Epithelial cell of proximal tubule (primary cell): ENCODE measurements at regions not wholly inside any gene's neighbourhood (a gene's known extent, or its start where the extent isn't known, plus 50 kb on each side); places are given as distances from the start of the nearest gene placed in this dataset.

ENCODE experiments used
- DNase-seq: peaks from one replicate; pipeline ENCODE4 v3.0.0-alpha.2; 2011; ENCODE audit warnings: low read depth
- H3K4me3 ChIP-seq: 2 replicates; pipeline ENCODE4 v1.5.1; 2011; ENCODE audit warnings: low read depth, mild to moderate bottlenecking, low read length
- TF ChIP-seq, protein P1 (sequence below): conservative IDR thresholded peaks from 2 replicates; pipeline ENCODE4 v1.5.1; 2012; ENCODE audit warnings: low read depth, mild to moderate bottlenecking, low read length

DNA sequence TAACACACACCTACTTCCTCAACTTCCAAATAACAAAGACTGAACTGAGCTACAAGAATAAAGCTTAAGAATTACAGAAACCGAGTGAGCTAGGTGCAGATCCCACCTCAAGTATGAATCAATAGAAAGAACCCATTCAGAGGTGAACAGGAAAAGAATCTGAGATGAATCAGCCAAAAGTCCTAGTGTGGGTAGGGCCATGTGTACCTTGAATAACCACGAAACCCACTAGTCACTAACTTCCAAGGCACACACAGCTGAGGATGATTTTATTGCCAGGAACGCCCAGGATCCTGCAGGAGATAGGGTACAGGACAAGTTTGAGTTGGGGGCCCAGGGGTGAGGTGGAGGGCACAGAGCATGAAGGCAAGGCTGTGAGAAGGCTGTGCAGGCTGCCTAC, 99.7 kb upstream of the REG3A start:
- no peak for DNase-seq
- no peak overlapping the region for H3K4me3 ChIP-seq
- TF ChIP-seq, protein P1, sequence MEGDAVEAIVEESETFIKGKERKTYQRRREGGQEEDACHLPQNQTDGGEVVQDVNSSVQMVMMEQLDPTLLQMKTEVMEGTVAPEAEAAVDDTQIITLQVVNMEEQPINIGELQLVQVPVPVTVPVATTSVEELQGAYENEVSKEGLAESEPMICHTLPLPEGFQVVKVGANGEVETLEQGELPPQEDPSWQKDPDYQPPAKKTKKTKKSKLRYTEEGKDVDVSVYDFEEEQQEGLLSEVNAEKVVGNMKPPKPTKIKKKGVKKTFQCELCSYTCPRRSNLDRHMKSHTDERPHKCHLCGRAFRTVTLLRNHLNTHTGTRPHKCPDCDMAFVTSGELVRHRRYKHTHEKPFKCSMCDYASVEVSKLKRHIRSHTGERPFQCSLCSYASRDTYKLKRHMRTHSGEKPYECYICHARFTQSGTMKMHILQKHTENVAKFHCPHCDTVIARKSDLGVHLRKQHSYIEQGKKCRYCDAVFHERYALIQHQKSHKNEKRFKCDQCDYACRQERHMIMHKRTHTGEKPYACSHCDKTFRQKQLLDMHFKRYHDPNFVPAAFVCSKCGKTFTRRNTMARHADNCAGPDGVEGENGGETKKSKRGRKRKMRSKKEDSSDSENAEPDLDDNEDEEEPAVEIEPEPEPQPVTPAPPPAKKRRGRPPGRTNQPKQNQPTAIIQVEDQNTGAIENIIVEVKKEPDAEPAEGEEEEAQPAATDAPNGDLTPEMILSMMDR, result no peak

- TF ChIP-seq, protein P1, result no peak
- DNase-seq, result no peak
- H3K4me3 ChIP-seq, result no peak overlapping the region
These were observed 93.8 kb upstream of the REG3A start for GRCh38 chr2:79253243-79253774.

DNA sequence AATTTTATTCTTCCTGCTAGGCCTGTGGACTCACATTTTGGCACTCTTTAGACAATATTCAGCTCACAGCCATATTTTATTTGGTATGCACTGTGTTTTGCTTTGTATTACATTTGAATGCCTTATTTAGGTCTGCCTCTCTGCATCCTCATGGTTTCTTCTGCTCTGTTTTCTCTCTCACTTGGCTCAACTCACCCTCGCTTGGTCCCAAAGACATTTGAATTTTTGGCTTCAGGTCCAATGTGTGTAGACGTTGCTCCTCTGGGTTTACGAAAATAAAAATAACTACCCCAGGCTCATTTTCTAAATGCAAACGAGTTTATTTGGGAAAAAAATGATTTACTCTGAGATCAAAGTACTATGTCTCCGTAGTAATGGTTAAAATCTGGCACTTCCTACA, 91.1 kb upstream of the REG3A start:
- TF ChIP-seq, protein P1, result no peak
- no peak overlapping the region for H3K4me3 ChIP-seq
- DNase-seq, result no peak

DNA sequence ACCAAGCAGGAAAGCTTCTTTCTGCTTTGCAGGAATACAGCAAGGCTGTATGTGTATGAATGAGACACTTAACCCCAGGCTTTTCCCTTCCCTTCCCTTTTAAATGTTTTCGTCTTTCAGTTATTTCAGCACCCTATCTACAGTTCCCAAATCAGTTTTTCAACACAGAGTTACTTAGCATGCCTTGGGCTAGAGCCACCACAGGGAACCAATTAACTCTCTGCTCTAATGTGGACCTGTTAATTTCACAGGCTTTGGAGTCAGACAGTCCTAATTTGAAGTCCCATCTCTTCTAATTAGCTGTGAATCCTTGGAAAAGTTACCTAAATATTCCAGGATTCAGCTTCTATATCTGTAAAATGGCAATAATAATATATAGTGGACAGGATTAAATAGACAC, 89.2 kb upstream of the REG3A start:
- H3K4me3 ChIP-seq, result no peak overlapping the region
- TF ChIP-seq, protein P1, result no peak
- DNase-seq, result no peak

DNA sequence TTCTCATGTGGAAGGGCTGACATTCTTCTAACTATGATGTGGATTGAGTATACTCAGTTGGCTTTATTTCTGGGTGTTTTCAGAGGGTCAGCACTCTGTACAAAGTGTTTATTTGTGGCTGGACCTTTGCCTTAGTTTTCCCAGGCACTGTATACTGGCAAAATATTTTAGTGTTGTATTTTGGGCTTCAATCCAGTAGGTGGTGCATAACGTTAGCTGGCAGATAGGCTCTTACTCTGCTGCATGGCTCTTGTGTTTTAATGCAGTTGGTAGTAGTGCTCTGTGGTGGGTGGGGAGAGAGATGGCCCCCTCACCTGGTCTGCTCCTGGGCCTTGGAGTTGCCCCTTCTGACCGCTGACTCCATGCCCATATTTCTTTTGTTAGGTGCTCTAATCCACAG, 75.6 kb upstream of the REG3A start:
- H3K4me3 ChIP-seq, result no peak overlapping the region
- TF ChIP-seq, protein P1, result peak; percentile 35
- no peak for DNase-seq

DNA sequence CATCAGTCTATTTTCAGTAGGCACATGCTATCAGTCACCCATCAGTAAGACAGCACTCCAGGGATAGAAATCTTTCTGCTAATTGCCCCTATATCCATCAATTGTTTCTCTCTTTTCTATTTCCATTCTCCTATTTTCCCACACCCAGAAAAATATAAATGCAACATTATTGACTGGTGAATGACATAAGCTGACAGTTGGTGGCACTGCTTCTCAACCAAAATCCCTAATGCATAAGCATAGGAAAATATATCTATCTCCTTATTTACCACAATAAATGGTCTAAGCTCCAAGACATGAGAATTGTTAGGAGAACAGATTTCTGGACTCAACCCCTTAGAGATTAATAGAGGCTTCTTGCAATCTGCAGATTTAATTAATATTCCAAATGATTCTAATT, 64.0 kb upstream of the REG3A start:
- no peak overlapping the region for H3K4me3 ChIP-seq
- no peak for DNase-seq
- TF ChIP-seq, protein P1, result peak; percentile 27

- H3K4me3 ChIP-seq, result no peak overlapping the region
- TF ChIP-seq, protein P1, result peak; percentile 86
- DNase-seq, result peak; percentile 32
These were observed 59.9 kb upstream of the REG3A start for GRCh38 chr2:79219383-79219988.
